ENCODE measurements at regions not wholly inside any gene's neighbourhood (a gene's known extent, or its start where the extent isn't known, plus 50 kb on each side); places are given as distances from the start of the nearest gene placed in this dataset.
A peak's percentile ranks its signal among the peaks of the same experiment; 100 is the strongest.
"Not testable (repeated sequence)": the region's sequence is repeated elsewhere in the genome, so short reads cannot be mapped to it uniquely, and the experiment has no call there.

DNA sequence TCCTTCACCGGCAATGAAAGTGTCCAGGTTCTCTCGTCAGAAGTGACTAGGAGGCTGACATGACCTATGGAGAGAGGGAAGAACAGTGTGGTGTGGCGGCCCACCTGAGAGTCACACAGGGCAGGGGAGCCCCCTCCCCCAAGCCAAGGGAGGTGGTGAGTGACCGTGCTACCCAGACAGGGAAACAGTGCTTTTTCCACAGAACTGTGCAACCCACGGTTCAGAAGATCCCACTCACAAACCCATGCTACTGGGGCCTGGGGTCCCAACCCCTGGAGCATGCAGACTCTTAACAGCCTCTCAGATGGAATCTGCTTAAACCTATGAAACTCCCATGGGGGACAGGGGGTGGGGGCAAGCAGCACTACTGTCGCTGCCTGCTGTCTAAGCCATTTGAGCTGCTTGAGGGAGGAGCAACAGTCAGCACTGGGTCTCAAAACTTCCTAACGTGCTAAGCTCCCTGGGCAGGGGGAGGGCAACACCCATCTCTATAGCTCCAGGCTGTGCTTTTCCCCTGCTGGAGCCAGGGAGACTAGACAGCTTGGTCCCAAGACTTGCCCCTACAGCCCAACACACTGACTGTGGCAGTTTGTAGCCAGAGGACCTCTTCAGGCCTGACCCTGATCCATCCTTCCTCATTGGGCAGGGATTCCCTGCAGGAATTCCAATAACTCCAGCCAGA, 850.4 kb upstream of the AADAT start:
- DNase-seq: no peak

GRCh38 chr4:170938588-170938987, 848.8 kb upstream of the AADAT start:
- DNase-seq: no peak

- peak; percentile 38 for DNase-seq
These were observed 841.6 kb upstream of the AADAT start for GRCh38 chr4:170931321-170931720.

DNA sequence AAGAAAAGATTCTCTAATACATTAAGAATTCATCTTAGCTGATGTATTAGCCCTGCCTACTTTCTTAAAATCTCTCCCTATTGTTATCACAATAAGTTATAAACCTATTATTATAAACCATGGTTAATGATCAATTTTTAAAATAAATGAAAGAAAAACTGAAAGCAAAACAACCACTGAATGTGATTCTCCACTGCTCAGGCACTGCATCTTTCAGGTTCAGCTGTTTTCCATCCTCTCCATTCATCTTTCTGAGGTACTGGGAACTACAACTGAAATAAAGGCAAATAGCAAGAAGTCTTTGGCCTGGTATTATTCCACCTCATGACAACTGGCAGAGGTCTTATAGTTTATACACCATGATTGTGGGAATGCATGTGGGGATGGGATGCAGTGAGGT, 798.9 kb upstream of the AADAT start:
- DNase-seq: no peak

- no peak for DNase-seq
These were observed 797.6 kb upstream of the AADAT start for GRCh38 chr4:170887396-170887795.

DNA sequence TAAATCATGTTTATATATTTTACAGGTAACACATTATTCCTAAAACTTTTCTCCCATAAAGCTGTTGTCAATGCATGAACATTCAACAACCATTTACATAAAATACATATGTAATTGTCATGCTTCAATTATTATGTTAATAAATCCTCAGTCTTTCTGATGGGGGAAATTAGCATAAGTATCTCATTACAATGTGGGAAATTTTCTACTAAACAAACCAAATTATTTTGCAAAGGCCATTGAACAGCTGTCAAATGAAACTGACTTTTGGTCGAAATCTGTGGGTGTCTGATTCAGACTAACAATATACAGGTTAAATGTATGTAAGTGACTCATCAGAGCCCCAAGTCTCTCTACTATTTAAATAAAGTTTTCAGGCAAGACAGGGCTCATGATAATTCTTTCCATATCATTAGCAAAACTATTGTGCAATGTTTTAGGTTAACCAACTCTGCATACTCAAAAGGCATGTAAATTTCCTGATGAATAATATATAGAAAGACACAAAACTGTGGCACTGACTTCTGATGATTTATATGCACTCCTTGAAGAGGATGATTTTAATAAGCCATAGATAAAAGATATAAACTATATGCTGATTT, 795.3 kb upstream of the AADAT start:
- DNase-seq: peak; percentile 9

DNA sequence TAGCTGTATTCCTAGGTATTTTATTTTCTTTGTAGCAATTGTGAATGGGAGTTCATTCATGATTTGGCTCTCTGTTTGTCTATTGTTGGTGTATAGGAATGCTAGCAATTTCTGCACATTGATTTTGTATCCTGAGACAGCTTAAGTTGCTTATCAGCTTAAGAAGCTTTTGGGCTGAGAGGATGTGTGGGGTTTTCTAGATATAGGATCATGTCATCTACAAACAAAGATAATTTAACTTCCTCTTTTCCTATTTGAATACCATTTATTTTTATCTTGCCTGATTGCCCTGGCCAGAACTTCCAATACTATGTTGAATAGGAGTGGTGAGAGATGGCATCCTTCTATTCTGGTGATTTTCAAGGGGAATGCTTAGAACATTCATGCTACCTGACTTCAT, 791.9 kb upstream of the AADAT start:
- not testable (repeated sequence) for DNase-seq

DNA sequence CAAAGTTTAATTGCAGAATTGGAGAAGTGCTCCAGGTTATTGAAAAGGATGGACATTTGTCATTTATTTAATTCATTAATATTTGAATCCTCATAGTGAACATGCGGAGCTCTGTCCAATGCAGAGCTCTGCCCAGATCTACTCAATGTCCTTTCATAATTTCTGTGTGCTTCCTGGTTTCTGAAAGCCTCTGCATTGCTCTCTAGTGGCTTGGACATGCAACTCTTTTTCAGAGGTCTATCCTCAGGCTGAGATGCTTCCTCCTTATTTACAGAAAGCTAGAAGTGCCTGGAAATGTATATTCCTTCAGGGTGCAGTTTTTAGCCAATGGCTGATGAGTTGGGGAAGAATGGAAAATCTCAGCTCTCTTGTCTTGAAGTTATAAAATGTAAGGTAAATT, 786.1 kb upstream of the AADAT start:
- DNase-seq: no peak

GRCh38 chr4:170872794-170873193, 783.0 kb upstream of the AADAT start:
- DNase-seq: no peak

GRCh38 chr4:170868170-170868569, 778.4 kb upstream of the AADAT start:
- DNase-seq: peak; percentile 16

DNA sequence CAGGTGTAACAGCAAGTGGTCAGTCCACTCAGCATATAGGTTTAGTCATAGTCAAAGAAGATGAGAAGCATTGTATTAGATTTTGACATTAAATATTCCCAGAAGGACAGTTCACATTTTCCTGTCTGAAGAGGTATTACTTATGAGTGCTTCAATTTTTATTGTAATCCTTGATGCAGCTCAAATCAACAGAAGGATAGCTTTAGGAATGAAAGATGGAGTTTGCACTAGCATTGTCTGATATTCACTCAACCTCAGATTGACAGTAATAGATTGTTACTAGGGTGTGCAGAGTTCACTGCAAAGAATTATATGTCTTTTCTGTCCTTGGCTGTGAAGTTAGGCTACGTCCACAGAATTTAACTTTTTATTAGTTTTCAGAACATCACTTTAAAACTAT, 764.3 kb upstream of the AADAT start:
- DNase-seq: no peak

DNA sequence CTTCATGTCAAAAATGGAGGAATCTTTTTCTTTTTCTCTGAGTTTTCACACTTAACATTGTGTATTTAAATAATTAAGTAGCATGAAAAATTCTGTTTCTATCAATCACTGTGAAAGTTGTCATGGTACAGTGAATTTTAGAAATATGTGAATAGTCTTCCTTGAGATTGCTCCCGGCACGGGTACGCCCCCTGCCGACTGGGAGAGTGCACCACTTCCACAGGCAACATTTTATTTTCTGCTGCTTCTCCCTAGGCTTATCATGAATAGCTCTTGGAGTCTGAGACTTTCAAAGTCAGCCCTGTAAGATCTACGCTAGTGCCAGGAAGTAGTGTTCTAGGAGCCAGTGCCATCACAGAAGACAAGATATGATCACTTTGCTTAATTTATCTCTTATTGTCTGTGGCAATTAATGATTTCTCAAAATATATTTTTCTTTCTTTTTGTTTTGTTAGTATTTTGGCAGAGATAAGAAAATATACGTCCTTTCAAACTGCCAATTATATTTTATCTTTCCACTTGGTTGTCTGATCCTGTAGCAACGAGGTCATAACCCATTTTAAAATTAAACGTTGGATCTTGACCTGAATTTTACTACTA, 763.8 kb upstream of the AADAT start:
- peak; percentile 43 for DNase-seq

DNA sequence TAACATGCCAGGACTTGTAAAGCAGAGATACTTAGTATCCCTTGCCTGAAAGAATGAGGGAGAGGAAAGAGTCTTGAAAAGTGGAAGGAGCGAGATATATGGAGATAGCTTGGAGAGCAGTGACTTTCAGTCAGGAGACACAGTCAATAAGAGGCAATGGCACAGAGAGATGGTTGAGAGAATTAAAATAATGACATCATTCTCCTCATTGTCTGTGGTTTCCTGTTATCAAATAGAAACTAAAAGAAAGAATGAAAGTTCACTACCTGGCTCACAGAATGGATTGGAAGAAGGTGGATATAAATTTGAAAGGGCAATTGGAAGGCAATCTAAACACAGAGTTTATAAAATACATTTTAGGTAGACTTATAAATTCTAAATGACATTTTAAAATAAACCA, 760.2 kb upstream of the AADAT start:
- no peak for DNase-seq

DNA sequence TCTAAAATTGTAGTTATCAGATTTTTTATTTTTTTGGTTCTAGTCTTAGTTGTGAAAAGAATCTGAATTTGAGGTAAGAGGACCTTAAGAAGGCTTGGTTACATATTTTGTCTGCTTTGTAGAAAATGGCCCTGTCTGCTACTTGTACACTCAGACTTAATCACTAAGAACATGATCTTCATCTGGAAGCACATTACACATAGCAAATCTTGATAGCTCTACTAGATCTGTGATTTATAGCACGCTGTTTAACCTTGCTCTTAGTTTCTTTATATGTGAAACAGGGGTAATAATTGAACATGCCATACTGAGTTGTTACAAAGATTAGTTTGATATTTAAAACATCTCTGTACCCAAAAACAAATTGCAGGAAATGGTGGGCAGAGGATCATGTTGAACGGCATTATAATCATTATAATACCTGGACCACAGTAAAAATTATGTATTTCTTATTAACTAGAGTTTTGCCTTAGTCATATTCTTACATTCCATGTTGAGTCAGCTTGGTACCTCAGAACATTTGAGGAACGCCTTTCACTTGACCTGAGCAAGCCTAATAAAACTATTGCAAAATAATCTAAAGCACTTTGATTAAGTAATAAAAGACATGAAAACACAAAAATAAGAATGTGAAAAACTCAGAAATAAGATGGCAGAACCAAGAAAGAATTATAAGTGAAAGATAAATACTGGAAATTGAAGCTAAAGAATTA, 738.0 kb upstream of the AADAT start:
- DNase-seq: no peak

- DNase-seq: no peak
These were observed 729.0 kb upstream of the AADAT start for GRCh38 chr4:170818786-170819185.

- DNase-seq: no peak
These were observed 715.6 kb upstream of the AADAT start for GRCh38 chr4:170805352-170805751.

DNA sequence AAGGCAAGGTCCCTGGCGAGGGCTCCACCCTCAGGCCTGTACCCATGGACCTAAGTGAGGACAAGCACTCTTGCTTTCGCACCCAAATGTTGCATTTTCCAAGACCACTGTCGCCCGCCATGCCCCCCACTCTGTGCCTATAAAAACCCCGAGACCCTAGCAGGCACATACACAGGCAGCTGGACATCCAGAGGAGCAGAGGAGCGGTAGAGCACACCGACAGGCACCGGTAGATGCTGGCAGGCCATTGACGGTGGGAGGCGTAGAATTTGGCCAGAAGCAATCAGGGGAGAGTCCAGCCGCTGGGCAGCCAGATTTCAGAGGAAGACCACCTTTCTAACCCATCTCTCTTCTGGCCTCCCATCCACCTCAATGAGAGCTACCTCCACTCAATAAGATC, 715.2 kb upstream of the AADAT start:
- no peak for DNase-seq

- DNase-seq: no peak
These were observed 713.7 kb upstream of the AADAT start for GRCh38 chr4:170803492-170803891.

- DNase-seq: no peak
These were observed 712.0 kb upstream of the AADAT start for GRCh38 chr4:170801771-170802170.

GRCh38 chr4:170794525-170794924, 704.8 kb upstream of the AADAT start:
- no peak for DNase-seq

DNA sequence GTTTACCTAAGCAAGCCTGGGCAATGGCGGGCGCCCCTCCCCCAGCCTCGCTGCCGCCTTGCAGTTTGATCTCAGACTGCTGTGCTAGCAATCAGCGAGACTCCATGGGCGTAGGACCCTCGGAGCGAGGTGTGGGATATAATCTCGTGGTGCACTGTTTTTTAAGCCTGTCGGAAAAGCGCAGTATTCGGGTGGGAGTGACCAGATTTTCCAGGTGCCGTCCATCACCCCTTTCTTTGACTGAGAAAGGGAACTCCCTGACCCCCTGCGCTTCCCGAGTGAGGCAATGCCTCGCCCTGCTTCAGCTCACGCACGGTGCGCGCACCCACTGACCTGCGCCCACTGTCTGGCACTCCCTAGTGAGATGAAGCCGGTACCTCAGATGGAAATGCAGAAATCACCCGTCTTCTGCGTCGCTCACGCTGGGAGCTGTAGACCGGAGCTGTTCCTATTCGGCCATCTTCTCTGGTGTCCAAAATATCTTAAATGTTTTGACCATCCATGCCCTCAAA, 698.8 kb upstream of the AADAT start:
- DNase-seq: not testable (repeated sequence)

DNA sequence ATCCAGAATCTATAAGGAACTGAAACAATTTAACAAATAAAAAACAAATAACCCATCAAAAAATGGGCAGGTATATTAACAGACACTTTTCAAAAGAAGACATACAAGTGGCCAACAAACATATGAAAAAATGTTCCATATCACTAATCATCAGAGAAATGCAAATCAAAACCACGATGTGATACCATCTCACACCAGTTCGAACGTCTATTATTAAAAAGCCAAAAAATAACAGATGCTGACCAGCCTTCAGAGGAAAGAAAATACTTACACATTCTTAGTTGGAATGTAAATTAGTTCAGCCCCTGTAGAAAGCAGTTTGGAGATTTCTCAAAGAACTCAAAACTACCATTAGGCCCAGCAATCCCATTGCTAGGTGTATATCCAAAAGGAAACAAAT, 687.9 kb upstream of the AADAT start:
- no peak for DNase-seq

DNA sequence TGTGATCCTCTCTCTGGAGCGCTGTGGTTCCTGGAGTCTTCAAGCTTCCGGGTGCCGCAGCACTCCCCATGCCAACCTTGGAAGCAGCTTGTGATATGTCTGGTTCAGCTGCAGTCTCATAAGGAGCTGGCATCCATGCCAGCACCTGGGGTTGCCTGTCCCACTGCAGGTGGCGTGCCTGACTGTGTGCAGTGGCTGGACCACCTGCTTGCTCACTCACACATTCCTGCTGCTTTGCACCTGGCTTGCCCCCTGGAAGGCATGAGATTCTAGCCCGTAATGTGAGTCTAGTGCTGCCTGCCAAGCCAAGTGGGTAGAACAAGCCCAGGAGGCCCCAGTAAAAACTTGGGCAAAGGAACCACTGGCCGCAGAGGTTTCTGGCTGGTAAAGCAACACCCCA, 687.2 kb upstream of the AADAT start:
- DNase-seq: no peak

GRCh38 chr4:170775851-170776250, 686.1 kb upstream of the AADAT start:
- no peak for DNase-seq

All from fibroblast of skin of right biceps (primary cell).